ENCODE measurements at regions not wholly inside any gene's neighbourhood (a gene's known extent, or its start where the extent isn't known, plus 50 kb on each side); places are given as distances from the start of the nearest gene placed in this dataset.

- TF ChIP-seq, protein P1, sequence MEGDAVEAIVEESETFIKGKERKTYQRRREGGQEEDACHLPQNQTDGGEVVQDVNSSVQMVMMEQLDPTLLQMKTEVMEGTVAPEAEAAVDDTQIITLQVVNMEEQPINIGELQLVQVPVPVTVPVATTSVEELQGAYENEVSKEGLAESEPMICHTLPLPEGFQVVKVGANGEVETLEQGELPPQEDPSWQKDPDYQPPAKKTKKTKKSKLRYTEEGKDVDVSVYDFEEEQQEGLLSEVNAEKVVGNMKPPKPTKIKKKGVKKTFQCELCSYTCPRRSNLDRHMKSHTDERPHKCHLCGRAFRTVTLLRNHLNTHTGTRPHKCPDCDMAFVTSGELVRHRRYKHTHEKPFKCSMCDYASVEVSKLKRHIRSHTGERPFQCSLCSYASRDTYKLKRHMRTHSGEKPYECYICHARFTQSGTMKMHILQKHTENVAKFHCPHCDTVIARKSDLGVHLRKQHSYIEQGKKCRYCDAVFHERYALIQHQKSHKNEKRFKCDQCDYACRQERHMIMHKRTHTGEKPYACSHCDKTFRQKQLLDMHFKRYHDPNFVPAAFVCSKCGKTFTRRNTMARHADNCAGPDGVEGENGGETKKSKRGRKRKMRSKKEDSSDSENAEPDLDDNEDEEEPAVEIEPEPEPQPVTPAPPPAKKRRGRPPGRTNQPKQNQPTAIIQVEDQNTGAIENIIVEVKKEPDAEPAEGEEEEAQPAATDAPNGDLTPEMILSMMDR (IDR thresholded peaks at IDR 0.05) = no peak
- TF ChIP-seq POLR2A (IDR thresholded peaks at IDR 0.05) = no peak
These were observed 172.5 kb downstream of the GXYLT1 start for GRCh38 chr12:41972196-41972595.
